ENCODE measurements at regions not wholly inside any gene's neighbourhood (a gene's known extent, or its start where the extent isn't known, plus 50 kb on each side); places are given as distances from the start of the nearest gene placed in this dataset.

DNA sequence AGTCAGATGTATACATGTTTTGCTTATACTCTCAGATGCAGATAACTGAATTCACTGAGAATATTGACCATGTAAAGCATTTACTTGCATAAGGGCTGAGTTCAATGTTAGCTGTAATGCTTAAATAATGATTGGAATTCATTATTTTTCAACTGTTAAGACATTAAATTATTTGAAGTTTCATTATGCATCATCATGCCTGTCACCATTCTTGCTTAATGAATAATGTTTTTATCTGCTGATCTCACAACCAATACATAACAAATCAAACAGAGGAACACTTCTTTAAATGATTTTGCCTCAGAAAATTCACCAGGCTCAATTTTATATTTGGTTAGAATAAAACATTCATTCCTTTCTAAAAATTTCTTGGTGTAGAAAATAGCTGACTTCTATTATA, 233.4 kb downstream of the GPR37 start:
- no peaks in the 10 kb centered on the region for H3K36me3 Mint-ChIP-seq (ENCODE audit: insufficient read depth)
- no peak overlapping the region for H3K4me3 Mint-ChIP-seq
- no peak for ATAC-seq (replicated peaks)
- H3K27me3 Mint-ChIP-seq: no peaks in the 10 kb centered on the region
- H3K4me1 Mint-ChIP-seq (ENCODE audit: low read depth in 2 of 2): no peaks in the 10 kb centered on the region
- no peak overlapping the region for H3K27ac Mint-ChIP-seq
- DNase-seq: no peak
- peaks cover 7% of the 10 kb centered on the region in 2 donors for H3K9me3 Mint-ChIP-seq

DNA sequence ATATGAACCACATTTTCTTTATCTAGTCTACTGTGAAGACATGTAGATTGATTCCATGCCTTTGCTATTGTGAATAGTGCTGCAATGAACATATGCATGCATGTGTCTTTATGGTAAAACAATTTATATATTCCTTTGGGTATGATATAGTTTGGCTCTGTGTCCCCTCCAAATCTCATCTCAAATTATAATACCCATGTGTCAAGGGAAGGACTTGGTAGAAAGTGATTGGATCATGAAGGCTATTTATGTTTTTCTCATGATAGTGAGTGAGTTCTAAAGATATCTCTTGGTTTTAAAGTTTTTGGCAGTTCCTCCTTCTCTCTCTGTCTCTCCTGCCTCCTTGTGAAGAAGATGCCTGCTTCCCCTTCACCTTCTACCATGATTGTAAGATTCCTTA, 248.7 kb downstream of the GPR37 start:
- H3K27ac Mint-ChIP-seq: no peak overlapping the region
- H3K4me3 Mint-ChIP-seq: no peak overlapping the region
- H3K27me3 Mint-ChIP-seq: no peaks in the 10 kb centered on the region
- H3K36me3 Mint-ChIP-seq (ENCODE audit: insufficient read depth): no peaks in the 10 kb centered on the region
- ATAC-seq (replicated peaks): no peak
- H3K9me3 Mint-ChIP-seq: peaks cover 8 to 13% of the 10 kb centered on the region in 2 donors
- DNase-seq: no peak
- no peaks in the 10 kb centered on the region for H3K4me1 Mint-ChIP-seq (ENCODE audit: low read depth in 2 of 2)

GRCh38 chr7:124515106-124515830, 250.3 kb downstream of the GPR37 start:
- DNase-seq (no peak), ATAC-seq (replicated peaks) (no peak)
- no peaks in the 10 kb centered on the region for H3K4me1 Mint-ChIP-seq (ENCODE audit: low read depth in 2 of 2)
- no peaks in the 10 kb centered on the region for H3K36me3 Mint-ChIP-seq (ENCODE audit: insufficient read depth)
- peaks cover 7 to 8% of the 10 kb centered on the region in 2 donors for H3K9me3 Mint-ChIP-seq
- no peaks in the 10 kb centered on the region for H3K27me3 Mint-ChIP-seq
- H3K4me3 Mint-ChIP-seq: no peak overlapping the region
- H3K27ac Mint-ChIP-seq: no peak overlapping the region

DNA sequence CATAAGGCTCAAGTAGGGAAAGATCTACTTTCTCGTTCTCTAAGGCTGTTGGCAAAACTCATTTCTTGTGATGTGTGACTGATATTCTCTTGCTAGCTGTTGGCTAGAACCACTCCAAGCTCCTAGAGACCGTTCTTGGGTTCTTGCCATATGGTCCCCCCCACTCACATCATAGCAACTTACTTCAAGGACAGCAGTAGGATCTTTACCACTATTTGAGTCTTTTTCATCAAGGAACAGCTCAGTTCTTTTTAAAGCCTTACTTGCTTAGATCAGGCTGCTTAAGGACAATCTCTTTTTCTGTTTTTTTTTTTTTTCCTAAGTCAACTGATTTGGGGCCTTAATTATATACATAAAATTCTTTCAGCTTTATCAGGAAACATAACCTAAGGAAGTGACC, 251.1 kb downstream of the GPR37 start:
- no peak overlapping the region for H3K4me3 Mint-ChIP-seq
- no peak for ATAC-seq (replicated peaks)
- no peaks in the 10 kb centered on the region for H3K36me3 Mint-ChIP-seq (ENCODE audit: insufficient read depth)

GRCh38 chr7:124497176-124497575, 268.4 kb downstream of the GPR37 start:
- Mint-ChIP-seq H3K36me3 (ENCODE audit: insufficient read depth) (no peaks in the 10 kb centered on the region), H3K9me3 (no peaks in the 10 kb centered on the region), H3K4me1 (ENCODE audit: low read depth in 2 of 2) (no peaks in the 10 kb centered on the region), H3K27me3 (no peaks in the 10 kb centered on the region), H3K4me3 (no peak overlapping the region), H3K27ac (no peak overlapping the region)
- ATAC-seq (replicated peaks): no peak
- no peak for DNase-seq

More for the DNA sequence above, 251.1 kb downstream of the GPR37 start:
- no peak for DNase-seq
- Mint-ChIP-seq H3K27ac (no peak overlapping the region), H3K4me1 (ENCODE audit: low read depth in 2 of 2) (no peaks in the 10 kb centered on the region), H3K27me3 (no peaks in the 10 kb centered on the region), H3K9me3 (peaks cover 7 to 8% of the 10 kb centered on the region in 2 donors)

- DNase-seq (no peak), ATAC-seq (replicated peaks) (no peak)
- H3K36me3 Mint-ChIP-seq (ENCODE audit: insufficient read depth): no peaks in the 10 kb centered on the region
- H3K27me3 Mint-ChIP-seq: no peaks in the 10 kb centered on the region
- H3K27ac Mint-ChIP-seq: no peak overlapping the region
- no peaks in the 10 kb centered on the region for H3K4me1 Mint-ChIP-seq (ENCODE audit: low read depth in 2 of 2)
- no peak overlapping the region for H3K4me3 Mint-ChIP-seq
- peaks cover 0 to 7% of the 10 kb centered on the region in 2 donors for H3K9me3 Mint-ChIP-seq
Measured at GRCh38 chr7:124489925-124490324, 275.7 kb downstream of the GPR37 start.

DNA sequence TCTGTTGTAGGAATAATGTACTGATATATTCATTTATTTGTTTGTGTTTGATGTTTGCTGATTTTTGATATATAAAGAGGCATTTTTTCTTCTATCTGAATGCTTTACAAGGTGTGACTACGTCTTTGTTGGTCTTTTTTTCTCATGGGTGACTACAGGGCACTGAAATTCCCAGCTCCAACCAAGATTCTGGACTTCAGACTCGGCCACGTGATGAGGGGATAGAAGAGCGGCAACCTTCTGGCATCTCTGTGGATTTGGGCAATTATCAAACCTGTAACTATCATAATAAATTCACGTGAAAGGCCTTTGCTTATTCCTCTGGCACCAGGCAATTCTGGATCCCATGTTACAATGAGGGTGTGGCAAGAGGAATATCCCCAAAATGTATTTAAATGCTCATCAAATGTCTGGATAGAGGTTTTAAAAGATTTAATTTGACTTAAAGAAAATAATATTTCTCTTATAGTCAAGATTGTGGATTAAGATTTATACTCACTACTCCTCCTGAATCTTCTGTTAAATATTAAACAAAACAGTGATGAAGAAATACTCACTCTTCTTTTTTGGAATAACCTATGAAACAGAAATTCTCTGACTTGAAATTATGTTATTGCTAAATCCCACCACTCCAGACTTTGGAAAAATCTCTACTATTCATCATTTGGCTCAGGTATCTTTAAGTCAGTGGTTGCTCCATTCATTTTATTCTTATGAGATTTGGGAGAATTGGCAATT, 276.3 kb downstream of the GPR37 start:
- H3K9me3 Mint-ChIP-seq: peaks cover 0 to 7% of the 10 kb centered on the region in 2 donors
- H3K27ac Mint-ChIP-seq: no peak overlapping the region
- H3K4me1 Mint-ChIP-seq (ENCODE audit: low read depth in 2 of 2): no peaks in the 10 kb centered on the region
- no peak for ATAC-seq (replicated peaks)
- DNase-seq: no peak
- H3K27me3 Mint-ChIP-seq: no peaks in the 10 kb centered on the region
- no peaks in the 10 kb centered on the region for H3K36me3 Mint-ChIP-seq (ENCODE audit: insufficient read depth)
- H3K4me3 Mint-ChIP-seq: no peak overlapping the region

GRCh38 chr7:124482229-124482628, 283.4 kb downstream of the GPR37 start:
- H3K36me3 Mint-ChIP-seq (ENCODE audit: insufficient read depth): no peaks in the 10 kb centered on the region
- H3K9me3 Mint-ChIP-seq: peaks cover 0 to 4% of the 10 kb centered on the region in 2 donors
- no peak overlapping the region for H3K27ac Mint-ChIP-seq
- DNase-seq (no peak), ATAC-seq (replicated peaks) (no peak)
- no peaks in the 10 kb centered on the region for H3K27me3 Mint-ChIP-seq
- no peak overlapping the region for H3K4me3 Mint-ChIP-seq
- no peaks in the 10 kb centered on the region for H3K4me1 Mint-ChIP-seq (ENCODE audit: low read depth in 2 of 2)

GRCh38 chr7:124480821-124481290, 284.7 kb downstream of the GPR37 start:
- Mint-ChIP-seq H3K36me3 (ENCODE audit: insufficient read depth) (no peaks in the 10 kb centered on the region), H3K27me3 (no peaks in the 10 kb centered on the region), H3K4me3 (no peak overlapping the region), H3K4me1 (ENCODE audit: low read depth in 2 of 2) (no peaks in the 10 kb centered on the region), H3K9me3 (peaks cover 7% of the 10 kb centered on the region in 2 donors), H3K27ac (no peak overlapping the region)
- ATAC-seq (replicated peaks) (no peak), DNase-seq (no peak)

GRCh38 chr7:124480036-124480820, 285.4 kb downstream of the GPR37 start:
- Mint-ChIP-seq H3K4me1 (ENCODE audit: low read depth in 2 of 2) (no peaks in the 10 kb centered on the region), H3K27ac (no peak overlapping the region)
- ATAC-seq (replicated peaks): no peak

GRCh38 chr7:124462249-124462648, 303.3 kb downstream of the GPR37 start:
- ATAC-seq (replicated peaks): no peak
- peaks cover 2 to 7% of the 10 kb centered on the region in 2 donors for H3K9me3 Mint-ChIP-seq
- H3K4me1 Mint-ChIP-seq (ENCODE audit: low read depth in 2 of 2): no peaks in the 10 kb centered on the region
- H3K27me3 Mint-ChIP-seq: no peaks in the 10 kb centered on the region
- no peak for DNase-seq
- no peaks in the 10 kb centered on the region for H3K36me3 Mint-ChIP-seq (ENCODE audit: insufficient read depth)
- H3K4me3 Mint-ChIP-seq: no peak overlapping the region
- H3K27ac Mint-ChIP-seq: no peak overlapping the region

More at GRCh38 chr7:124480036-124480820, 285.4 kb downstream of the GPR37 start:
- Mint-ChIP-seq H3K27me3 (no peaks in the 10 kb centered on the region), H3K9me3 (peaks cover 5 to 7% of the 10 kb centered on the region in 2 donors), H3K36me3 (ENCODE audit: insufficient read depth) (no peaks in the 10 kb centered on the region), H3K4me3 (no peak overlapping the region)
- no peak for DNase-seq

- Mint-ChIP-seq H3K9me3 (peaks cover 0 to 3% of the 10 kb centered on the region in 2 donors), H3K4me1 (ENCODE audit: low read depth in 2 of 2) (no peaks in the 10 kb centered on the region), H3K36me3 (ENCODE audit: insufficient read depth) (no peaks in the 10 kb centered on the region), H3K4me3 (no peak overlapping the region), H3K27me3 (no peaks in the 10 kb centered on the region), H3K27ac (no peak overlapping the region)
- ATAC-seq (replicated peaks) (no peak), DNase-seq (no peak)
Measured at GRCh38 chr7:124460555-124460954, 305.0 kb downstream of the GPR37 start.

DNA sequence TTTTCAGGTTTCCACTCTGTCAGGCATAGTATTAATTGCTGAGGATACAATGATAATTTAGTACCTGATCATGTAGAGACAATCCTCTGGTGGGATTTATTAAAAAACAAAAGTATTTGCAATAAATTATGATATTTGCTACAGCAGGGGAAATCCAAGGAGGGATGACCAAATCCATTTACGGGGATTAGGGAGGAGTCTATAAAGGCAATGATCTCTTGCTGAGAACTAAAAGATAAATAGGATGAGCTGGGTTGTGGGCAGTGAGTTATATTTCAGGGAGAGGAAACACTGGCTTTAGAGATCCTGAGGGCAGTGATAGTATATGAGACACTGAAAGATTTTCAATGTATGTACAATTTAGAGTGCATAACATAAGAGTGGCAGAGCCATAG, 305.5 kb downstream of the GPR37 start:
- H3K27me3 Mint-ChIP-seq: no peaks in the 10 kb centered on the region
- H3K4me3 Mint-ChIP-seq: no peak overlapping the region
- no peaks in the 10 kb centered on the region for H3K36me3 Mint-ChIP-seq (ENCODE audit: insufficient read depth)
- peaks cover 0 to 2% of the 10 kb centered on the region in 2 donors for H3K9me3 Mint-ChIP-seq
- ATAC-seq (replicated peaks) (no peak), DNase-seq (no peak)
- no peaks in the 10 kb centered on the region for H3K4me1 Mint-ChIP-seq (ENCODE audit: low read depth in 2 of 2)
- no peak overlapping the region for H3K27ac Mint-ChIP-seq
